ENCODE measurements at regions not wholly inside any gene's neighbourhood (a gene's known extent, or its start where the extent isn't known, plus 50 kb on each side); places are given as distances from the start of the nearest gene placed in this dataset.

GRCh38 chr3:159859424-159859823 is 129.2 kb upstream of the IL12A start:
- Histone ChIP-seq H3K27ac (peak overlapping the region in 2 of 4 donors; percentile 17 to 84), H3K36me3 (no peaks in the 10 kb centered on the region), H3K27me3 (no peaks in the 10 kb centered on the region), H3K4me3 (no peak overlapping the region), H3K4me1 (peaks cover 24 to 100% (median 35%) of the 10 kb centered on the region in 3 donors), H3K9me3 (no peaks in the 10 kb centered on the region)
- TF ChIP-seq CTCF (IDR thresholded peaks at IDR 0.05) (no peak), POLR2A (IDR thresholded peaks at IDR 0.05) (no peak), POLR2AphosphoS5 (IDR thresholded peaks at IDR 0.05) (no peak), EP300 (IDR thresholded peaks at IDR 0.05) (no peak)
- no peak for ATAC-seq
- 60 to 64% methylated on average over 3 of the region's 3 CpGs for WGBS, 2 donors (ENCODE audit: low coverage in 1 of 2)

GRCh38 chr3:159859836-159860235 is 128.8 kb upstream of the IL12A start:
- Histone ChIP-seq H3K4me1 (peaks cover 28 to 100% (median 38%) of the 10 kb centered on the region in 3 donors), H3K9me3 (no peaks in the 10 kb centered on the region), H3K27me3 (no peaks in the 10 kb centered on the region), H3K4me3 (no peak overlapping the region), H3K36me3 (no peaks in the 10 kb centered on the region), H3K27ac (peak overlapping the region in 2 of 4 donors; percentile 17 to 84)
- no peak for TF ChIP-seq POLR2A (IDR thresholded peaks at IDR 0.05)
- no peak for TF ChIP-seq POLR2AphosphoS5 (IDR thresholded peaks at IDR 0.05)
- no peak for TF ChIP-seq CTCF (IDR thresholded peaks at IDR 0.05)
- TF ChIP-seq EP300 (IDR thresholded peaks at IDR 0.05), result no peak
- WGBS, 2 donors (ENCODE audit: low coverage in 1 of 2), result 56 to 61% methylated on average over 1 to 3 of the region's 3 CpGs
- ATAC-seq, result no peak

GRCh38 chr3:159860269-159861116 is 128.1 kb upstream of the IL12A start:
- whole genome bisulfite sequencing, 2 donors (ENCODE audit: low coverage in 1 of 2), result 43 to 53% methylated on average over 4 of the region's 4 CpGs
- Histone ChIP-seq H3K36me3 (no peaks in the 10 kb centered on the region), H3K4me3 (no peak overlapping the region), H3K9me3 (no peaks in the 10 kb centered on the region), H3K27me3 (no peaks in the 10 kb centered on the region), H3K27ac (peak overlapping the region in 2 of 4 donors; percentile 17 to 28), H3K4me1 (peaks cover 34 to 100% (median 41%) of the 10 kb centered on the region in 3 donors)
- TF ChIP-seq POLR2AphosphoS5 (IDR thresholded peaks at IDR 0.05) (no peak), POLR2A (IDR thresholded peaks at IDR 0.05) (no peak), EP300 (IDR thresholded peaks at IDR 0.05) (no peak), CTCF (IDR thresholded peaks at IDR 0.05) (no peak)
- ATAC-seq, result no peak

- TF ChIP-seq POLR2A (IDR thresholded peaks at IDR 0.05) (no peak), POLR2AphosphoS5 (IDR thresholded peaks at IDR 0.05) (no peak), CTCF (IDR thresholded peaks at IDR 0.05) (no peak), EP300 (IDR thresholded peaks at IDR 0.05) (no peak)
- Histone ChIP-seq H3K27ac (peak overlapping the region in 3 of 4 donors; percentile 34 to 56 (median 39)), H3K4me3 (no peak overlapping the region), H3K27me3 (no peaks in the 10 kb centered on the region), H3K36me3 (no peaks in the 10 kb centered on the region), H3K9me3 (no peaks in the 10 kb centered on the region), H3K4me1 (peaks cover 38 to 100% (median 39%) of the 10 kb centered on the region in 3 donors)
- 75% methylated on average over 4 of the region's 4 CpGs; no CpG with 5 or more reads in 1 of the 2 donors for WGBS, 2 donors (ENCODE audit: low coverage in 1 of 2)
- ATAC-seq, result no peak
These were observed 127.2 kb upstream of the IL12A start for GRCh38 chr3:159861369-159861987.

Measured in gastroesophageal sphincter (tissue), 4 donors.